DND-41 (cell line): ENCODE measurements at regions not wholly inside any gene's neighbourhood (a gene's known extent, or its start where the extent isn't known, plus 50 kb on each side); places are given as distances from the start of the nearest gene placed in this dataset.

Source experiments
- ATAC-seq: fragments of 200-7000 bp; cut with Tn5 transposase; 3 replicates; pipeline ENCODE4 v1.9.1; 2021; ENCODE audit warnings: low read depth; ENCODE audit not compliant: insufficient read depth
- DNase-seq: peaks from one replicate; pipeline ENCODE4 v3.0.0-alpha.2; 2020
- H2AFZ ChIP-seq: 2 replicates; pipeline ENCODE4 v1.6.0; 2012; ENCODE audit warnings: low read depth, low read length
- H3K27ac ChIP-seq: 2 replicates; pipeline ENCODE4 v1.5.1; 2012; ENCODE audit warnings: low read length, inconsistent platforms
- H3K27me3 ChIP-seq: fragments of 200-600 bp; sonication (generic); 2 replicates; pipeline ENCODE4 v1.6.0; 2012; ENCODE audit warnings: low read length, mild to moderate bottlenecking, inconsistent platforms; ENCODE audit not compliant: insufficient read depth, poor library complexity
- H3K36me3 ChIP-seq: 2 replicates; pipeline ENCODE4 v1.5.1; 2012; ENCODE audit warnings: low read length, inconsistent platforms; ENCODE audit not compliant: insufficient read depth
- H3K4me1 ChIP-seq: 2 replicates; pipeline ENCODE4 v1.5.1; 2012; ENCODE audit warnings: mild to moderate bottlenecking, low read length; ENCODE audit not compliant: insufficient read depth
- H3K4me2 ChIP-seq: 2 replicates; pipeline ENCODE4 v1.6.0; 2012; ENCODE audit warnings: mild to moderate bottlenecking, moderate library complexity, low read length, inconsistent platforms; ENCODE audit not compliant: insufficient read depth
- H3K4me3 ChIP-seq, 2 experiments: fragments of 200-600 bp in 1 of 2; shearing (Covaris generic) in 1 of 2; 2 replicates each; pipeline ENCODE4 v1.5.1; 2012 to 2016; ENCODE audit warnings: inconsistent platforms in 2 of 2, low read length in 2 of 2, mild to moderate bottlenecking in 2 of 2, low read depth in 1 of 2, moderate library complexity in 1 of 2
- H3K79me2 ChIP-seq: 2 replicates; pipeline ENCODE4 v1.6.0; 2012; ENCODE audit warnings: low read length, inconsistent platforms; ENCODE audit not compliant: insufficient read depth
- H3K9ac ChIP-seq: 2 replicates; pipeline ENCODE4 v1.6.0; 2012; ENCODE audit warnings: low read depth, mild to moderate bottlenecking, inconsistent platforms, low read length, moderate library complexity
- H3K9me3 ChIP-seq: 2 replicates; pipeline ENCODE4 v1.5.1; 2012; ENCODE audit warnings: low read length, moderate library complexity, mild to moderate bottlenecking, inconsistent platforms; ENCODE audit not compliant: insufficient read depth, severe bottlenecking
- H4K20me1 ChIP-seq: 2 replicates; pipeline ENCODE4 v1.6.0; 2012; ENCODE audit warnings: low read length; ENCODE audit not compliant: insufficient read depth
- CTCF ChIP-seq: IDR thresholded peaks from 2 replicates; pipeline ENCODE4 v1.5.1; 2012; ENCODE audit warnings: borderline replicate concordance, low read length, moderate library complexity, mild to moderate bottlenecking; ENCODE audit not compliant: poor library complexity, severe bottlenecking; ENCODE audit errors: extremely low read depth
- EZH2 ChIP-seq: IDR thresholded peaks from 3 replicates; pipeline ENCODE4 v1.6.1; 2012; ENCODE audit warnings: borderline replicate concordance, low read depth, mild to moderate bottlenecking, moderate library complexity, low read length, inconsistent platforms; ENCODE audit not compliant: severe bottlenecking

DNA sequence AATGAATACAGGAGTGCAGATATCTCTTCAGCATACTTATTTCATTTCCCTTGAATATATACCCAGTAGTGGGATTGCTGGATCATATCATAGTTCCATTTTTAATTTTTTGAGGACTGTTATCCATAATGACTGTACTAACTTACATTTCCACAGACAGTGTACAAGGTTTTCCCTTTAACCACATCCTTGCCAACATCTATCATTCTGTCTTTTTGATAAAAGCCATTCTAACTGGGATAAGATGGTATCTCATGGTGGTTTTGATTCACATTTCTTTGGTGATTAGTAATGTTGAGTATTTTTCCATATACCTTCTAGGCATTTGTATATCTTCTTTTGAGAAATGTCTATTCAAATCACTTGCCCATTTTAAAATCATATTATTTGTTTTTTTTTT lies 325.2 kb downstream of the CYP26B1 start:
- H2AFZ ChIP-seq, result no peak overlapping the region
- no peak overlapping the region for H3K4me2 ChIP-seq
- peaks cover 5% of the 10 kb centered on the region for H3K27me3 ChIP-seq
- H4K20me1 ChIP-seq, result no peaks in the 10 kb centered on the region
- no peak overlapping the region for H3K9ac ChIP-seq
- H3K9me3 ChIP-seq, result no peaks in the 10 kb centered on the region
- no peak overlapping the region for H3K4me3 ChIP-seq
- DNase-seq (no peak), ATAC-seq (no peak)
- no peak for TF ChIP-seq EZH2
- TF ChIP-seq CTCF, result no peak
- H3K27ac ChIP-seq, result no peak overlapping the region
- H3K36me3 ChIP-seq, result no peaks in the 10 kb centered on the region
- H3K4me1 ChIP-seq, result no peaks in the 10 kb centered on the region
- H3K79me2 ChIP-seq, result no peaks in the 10 kb centered on the region

GRCh38 chr2:71821856-71822255 lies 325.8 kb downstream of the CYP26B1 start:
- no peak for ATAC-seq
- no peak overlapping the region for H3K27ac ChIP-seq
- no peak overlapping the region for H3K9ac ChIP-seq

DNA sequence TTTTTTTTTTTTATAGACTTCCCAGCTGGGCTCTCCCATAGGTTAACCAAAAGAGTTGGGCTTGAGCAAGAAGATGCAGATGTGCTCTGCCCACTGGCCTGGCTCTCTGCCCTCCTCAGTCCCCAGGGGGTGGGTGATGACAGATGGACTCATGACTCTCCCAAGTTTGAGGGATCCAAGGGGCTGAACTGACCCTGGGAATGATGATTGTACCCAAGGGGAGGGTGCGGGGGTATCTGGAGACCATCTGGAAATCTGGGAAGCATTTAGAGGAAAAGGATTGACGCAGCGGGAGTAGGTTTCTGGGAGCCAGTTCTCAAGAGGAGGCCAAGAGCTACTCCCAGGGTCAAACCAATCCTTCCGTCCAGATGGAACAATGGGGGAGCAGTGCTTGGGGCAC lies 330.8 kb downstream of the CYP26B1 start:
- H3K36me3 ChIP-seq, result no peaks in the 10 kb centered on the region
- no peaks in the 10 kb centered on the region for H3K79me2 ChIP-seq
- peaks cover under 1% of the 10 kb centered on the region for H3K27me3 ChIP-seq
- no peak for ATAC-seq
- H3K9ac ChIP-seq, result no peak overlapping the region
- H3K4me2 ChIP-seq, result no peak overlapping the region
- H4K20me1 ChIP-seq, result no peaks in the 10 kb centered on the region
- H3K9me3 ChIP-seq, result no peaks in the 10 kb centered on the region
- H3K4me1 ChIP-seq, result no peaks in the 10 kb centered on the region
- no peak for DNase-seq
- no peak overlapping the region for H3K27ac ChIP-seq
- TF ChIP-seq EZH2 (no peak), CTCF (no peak)
- H2AFZ ChIP-seq, result no peak overlapping the region
- H3K4me3 ChIP-seq, result no peak overlapping the region

More at GRCh38 chr2:71821856-71822255, 325.8 kb downstream of the CYP26B1 start:
- peaks cover 5% of the 10 kb centered on the region for H3K27me3 ChIP-seq
- no peaks in the 10 kb centered on the region for H3K9me3 ChIP-seq
- H2AFZ ChIP-seq, result no peak overlapping the region
- no peak overlapping the region for H3K4me3 ChIP-seq
- no peaks in the 10 kb centered on the region for H4K20me1 ChIP-seq
- H3K36me3 ChIP-seq, result no peaks in the 10 kb centered on the region
- H3K79me2 ChIP-seq, result no peaks in the 10 kb centered on the region
- no peaks in the 10 kb centered on the region for H3K4me1 ChIP-seq
- DNase-seq, result no peak
- TF ChIP-seq CTCF (no peak), EZH2 (no peak)
- H3K4me2 ChIP-seq, result no peak overlapping the region

DNA sequence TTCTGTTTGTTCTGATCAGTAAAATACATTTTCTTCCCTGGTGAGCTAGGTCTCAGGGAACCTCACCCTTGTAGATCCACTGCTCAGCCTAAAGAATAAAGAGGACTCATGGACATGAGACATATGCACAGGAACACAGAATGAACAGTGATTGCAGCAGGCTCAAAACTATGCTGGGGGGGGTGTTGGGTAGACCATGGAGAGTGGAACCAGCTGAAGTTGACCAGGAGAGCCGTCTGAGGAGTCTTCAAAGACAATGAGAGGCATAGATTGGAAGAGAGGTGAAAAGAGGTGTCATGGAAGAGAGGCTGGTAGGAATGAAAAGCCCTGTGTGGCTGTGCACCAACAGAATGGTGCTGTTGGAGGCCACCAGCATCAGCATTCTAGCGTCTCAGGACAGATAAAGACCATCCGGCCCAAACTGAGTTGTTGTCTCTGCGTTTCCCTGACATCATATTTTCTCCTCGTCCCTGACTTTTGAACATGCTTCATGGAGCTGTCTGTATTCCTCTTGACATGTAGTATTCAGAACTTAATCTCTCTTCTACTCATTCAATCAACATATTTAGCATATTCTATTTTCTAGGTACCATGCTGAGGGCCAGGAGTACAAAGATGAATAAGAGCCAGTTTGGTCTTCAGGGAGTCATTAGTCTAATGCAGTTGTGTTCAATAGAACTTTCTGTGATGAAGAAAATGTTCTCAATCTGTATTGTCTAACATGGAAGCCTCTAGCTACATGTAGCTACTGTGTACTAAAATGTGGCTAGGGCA lies 331.8 kb downstream of the CYP26B1 start:
- Histone ChIP-seq H3K4me3 (no peak overlapping the region), H3K9me3 (no peaks in the 10 kb centered on the region), H3K27ac (no peak overlapping the region), H3K79me2 (no peaks in the 10 kb centered on the region), H3K4me2 (no peak overlapping the region), H3K4me1 (no peaks in the 10 kb centered on the region), H4K20me1 (no peaks in the 10 kb centered on the region), H3K9ac (no peak overlapping the region), H3K36me3 (no peaks in the 10 kb centered on the region), H2AFZ (no peak overlapping the region), H3K27me3 (no peaks in the 10 kb centered on the region)
- no peak for DNase-seq
- TF ChIP-seq EZH2, result no peak
- no peak for TF ChIP-seq CTCF
- no peak for ATAC-seq
